ENCODE measurements at regions not wholly inside any gene's neighbourhood (a gene's known extent, or its start where the extent isn't known, plus 50 kb on each side); places are given as distances from the start of the nearest gene placed in this dataset.

DNA sequence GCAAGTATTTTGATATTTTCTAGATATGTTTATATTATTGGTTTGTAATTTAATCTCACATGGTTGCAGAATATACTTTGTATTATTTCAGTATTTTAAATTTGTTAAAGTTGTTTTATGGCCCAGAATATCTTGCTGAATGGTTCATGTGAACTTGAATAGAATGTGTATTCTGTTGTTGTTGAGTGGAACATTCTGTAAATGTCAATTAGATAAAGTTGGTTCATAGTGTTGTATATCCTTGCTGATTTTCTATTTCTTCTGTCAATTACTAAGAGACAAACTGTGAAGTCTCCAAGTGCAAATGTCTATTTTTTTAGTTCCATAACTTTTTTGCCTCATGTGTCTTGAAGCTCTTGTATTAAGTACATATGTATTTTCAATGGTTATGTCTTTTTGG is 411.7 kb downstream of the NPIPA7 start:
- H3K4me3 Mint-ChIP-seq (ENCODE audit: unreplicated experiment): no peak overlapping the region
- no peak overlapping the region for H3K27ac Mint-ChIP-seq (ENCODE audit: unreplicated experiment)
- Histone ChIP-seq H3K9me3 (ENCODE audit: insufficient read depth, low read depth, low read length) (peaks cover 2% of the 10 kb centered on the region), H4K20me1 (ENCODE audit: insufficient read depth, low read length) (no peaks in the 10 kb centered on the region), H3K4me3 (ENCODE audit: insufficient read depth, low read depth, low read length) (no peak overlapping the region), H3K9ac (ENCODE audit: low read length) (no peak overlapping the region), H3K36me3 (ENCODE audit: insufficient read depth, low read length) (no peaks in the 10 kb centered on the region), H3K27ac (ENCODE audit: low read depth, low read length) (no peak overlapping the region), H3K27me3 (ENCODE audit: insufficient read depth, low read length) (no peaks in the 10 kb centered on the region), H2AFZ (ENCODE audit: low read depth, low read length) (no peak overlapping the region), H3K79me2 (ENCODE audit: insufficient read depth, low read length) (no peaks in the 10 kb centered on the region), H3K4me1 (ENCODE audit: insufficient read depth, low read length) (no peaks in the 10 kb centered on the region), H3K4me2 (ENCODE audit: low read length) (no peak overlapping the region)
- H3K4me1 Mint-ChIP-seq (ENCODE audit: low read depth, unreplicated experiment): no peaks in the 10 kb centered on the region
- FAIRE-seq (no peak), DNase-seq (ENCODE audit: low read depth) (no peak)
- peaks cover 3% of the 10 kb centered on the region for H3K9me3 Mint-ChIP-seq (ENCODE audit: unreplicated experiment)
- peaks cover 18% of the 10 kb centered on the region for H3K27me3 Mint-ChIP-seq (ENCODE audit: low read depth, unreplicated experiment)
- H3K36me3 Mint-ChIP-seq (ENCODE audit: low read depth, unreplicated experiment): peaks cover 2% of the 10 kb centered on the region
- no peak for TF ChIP-seq EZH2 (IDR thresholded peaks at IDR 0.05; ENCODE audit: insufficient read depth, low read length)
- TF ChIP-seq, protein P1, sequence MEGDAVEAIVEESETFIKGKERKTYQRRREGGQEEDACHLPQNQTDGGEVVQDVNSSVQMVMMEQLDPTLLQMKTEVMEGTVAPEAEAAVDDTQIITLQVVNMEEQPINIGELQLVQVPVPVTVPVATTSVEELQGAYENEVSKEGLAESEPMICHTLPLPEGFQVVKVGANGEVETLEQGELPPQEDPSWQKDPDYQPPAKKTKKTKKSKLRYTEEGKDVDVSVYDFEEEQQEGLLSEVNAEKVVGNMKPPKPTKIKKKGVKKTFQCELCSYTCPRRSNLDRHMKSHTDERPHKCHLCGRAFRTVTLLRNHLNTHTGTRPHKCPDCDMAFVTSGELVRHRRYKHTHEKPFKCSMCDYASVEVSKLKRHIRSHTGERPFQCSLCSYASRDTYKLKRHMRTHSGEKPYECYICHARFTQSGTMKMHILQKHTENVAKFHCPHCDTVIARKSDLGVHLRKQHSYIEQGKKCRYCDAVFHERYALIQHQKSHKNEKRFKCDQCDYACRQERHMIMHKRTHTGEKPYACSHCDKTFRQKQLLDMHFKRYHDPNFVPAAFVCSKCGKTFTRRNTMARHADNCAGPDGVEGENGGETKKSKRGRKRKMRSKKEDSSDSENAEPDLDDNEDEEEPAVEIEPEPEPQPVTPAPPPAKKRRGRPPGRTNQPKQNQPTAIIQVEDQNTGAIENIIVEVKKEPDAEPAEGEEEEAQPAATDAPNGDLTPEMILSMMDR (IDR thresholded peaks at IDR 0.05; ENCODE audit: insufficient read depth, low read depth, low read length): no peak

DNA sequence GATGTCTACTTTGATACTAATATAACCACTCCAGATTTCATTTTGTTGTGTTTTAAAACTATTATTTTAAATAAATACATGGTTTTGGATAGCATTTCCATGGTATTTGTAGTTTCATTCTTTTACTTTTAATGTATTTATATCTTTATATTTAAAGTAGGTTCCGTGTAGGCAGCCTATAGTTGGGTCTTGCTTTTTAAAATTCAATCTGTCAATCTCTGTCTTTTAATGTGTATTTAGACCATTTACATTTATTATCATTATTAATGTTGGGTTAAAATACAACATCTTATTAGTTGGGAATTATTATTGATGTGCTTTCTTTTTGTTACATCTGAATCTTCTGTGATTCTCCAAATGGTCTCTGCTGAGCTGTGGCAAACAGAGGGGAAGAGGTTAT is 412.1 kb downstream of the NPIPA7 start:
- Mint-ChIP-seq H3K4me1 (ENCODE audit: low read depth, unreplicated experiment) (no peaks in the 10 kb centered on the region), H3K27ac (ENCODE audit: unreplicated experiment) (no peak overlapping the region), H3K9me3 (ENCODE audit: unreplicated experiment) (peaks cover 3% of the 10 kb centered on the region), H3K4me3 (ENCODE audit: unreplicated experiment) (no peak overlapping the region), H3K36me3 (ENCODE audit: low read depth, unreplicated experiment) (peaks cover 2% of the 10 kb centered on the region), H3K27me3 (ENCODE audit: low read depth, unreplicated experiment) (peaks cover 22% of the 10 kb centered on the region)
- H4K20me1 ChIP-seq (ENCODE audit: insufficient read depth, low read length): no peaks in the 10 kb centered on the region
- H3K9ac ChIP-seq (ENCODE audit: low read length): no peak overlapping the region
- no peaks in the 10 kb centered on the region for H3K36me3 ChIP-seq (ENCODE audit: insufficient read depth, low read length)
- TF ChIP-seq, protein P1 (IDR thresholded peaks at IDR 0.05; ENCODE audit: insufficient read depth, low read depth, low read length): no peak
- no peak for TF ChIP-seq EZH2 (IDR thresholded peaks at IDR 0.05; ENCODE audit: insufficient read depth, low read length)
- H3K4me1 ChIP-seq (ENCODE audit: insufficient read depth, low read length): no peaks in the 10 kb centered on the region
- no peak overlapping the region for H3K4me2 ChIP-seq (ENCODE audit: low read length)
- no peak overlapping the region for H3K4me3 ChIP-seq (ENCODE audit: insufficient read depth, low read depth, low read length)
- no peak overlapping the region for H2AFZ ChIP-seq (ENCODE audit: low read depth, low read length)
- FAIRE-seq: no peak
- no peaks in the 10 kb centered on the region for H3K27me3 ChIP-seq (ENCODE audit: insufficient read depth, low read length)
- peaks cover 2% of the 10 kb centered on the region for H3K9me3 ChIP-seq (ENCODE audit: insufficient read depth, low read depth, low read length)
- no peak overlapping the region for H3K27ac ChIP-seq (ENCODE audit: low read depth, low read length)
- no peak for DNase-seq (ENCODE audit: low read depth)
- no peaks in the 10 kb centered on the region for H3K79me2 ChIP-seq (ENCODE audit: insufficient read depth, low read length)

DNA sequence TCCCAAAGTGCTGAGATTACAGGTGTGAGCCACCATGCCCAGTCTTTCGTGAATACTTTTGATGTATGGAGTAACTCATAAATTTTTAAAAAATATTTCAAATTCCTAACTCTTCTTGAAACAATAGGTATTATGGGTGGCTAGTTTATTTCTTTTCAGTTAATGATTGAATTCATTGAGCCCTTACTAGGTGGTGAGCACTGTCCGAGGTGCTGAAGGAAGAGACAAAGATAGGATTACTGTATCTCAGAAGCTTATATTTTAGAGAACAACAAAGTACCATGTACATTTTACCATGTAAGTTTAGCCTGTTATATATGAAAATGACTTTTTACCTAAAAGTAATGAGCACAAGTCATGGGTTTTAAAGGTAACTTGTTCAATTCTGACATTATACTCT is 418.3 kb downstream of the NPIPA7 start:
- FAIRE-seq (no peak), DNase-seq (ENCODE audit: low read depth) (no peak)
- Histone ChIP-seq H3K4me3 (ENCODE audit: insufficient read depth, low read depth, low read length) (no peak overlapping the region), H3K27ac (ENCODE audit: low read depth, low read length) (no peak overlapping the region), H3K36me3 (ENCODE audit: insufficient read depth, low read length) (no peaks in the 10 kb centered on the region), H3K79me2 (ENCODE audit: insufficient read depth, low read length) (no peaks in the 10 kb centered on the region), H4K20me1 (ENCODE audit: insufficient read depth, low read length) (no peaks in the 10 kb centered on the region), H3K9ac (ENCODE audit: low read length) (no peak overlapping the region), H3K4me2 (ENCODE audit: low read length) (no peak overlapping the region), H3K27me3 (ENCODE audit: insufficient read depth, low read length) (no peaks in the 10 kb centered on the region), H3K4me1 (ENCODE audit: insufficient read depth, low read length) (no peaks in the 10 kb centered on the region), H2AFZ (ENCODE audit: low read depth, low read length) (no peak overlapping the region), H3K9me3 (ENCODE audit: insufficient read depth, low read depth, low read length) (peaks cover 2% of the 10 kb centered on the region)
- peaks cover 2% of the 10 kb centered on the region for H3K36me3 Mint-ChIP-seq (ENCODE audit: low read depth, unreplicated experiment)
- TF ChIP-seq, protein P1 (IDR thresholded peaks at IDR 0.05; ENCODE audit: insufficient read depth, low read depth, low read length): no peak
- TF ChIP-seq EZH2 (IDR thresholded peaks at IDR 0.05; ENCODE audit: insufficient read depth, low read length): no peak
- no peak overlapping the region for H3K27ac Mint-ChIP-seq (ENCODE audit: unreplicated experiment)
- H3K9me3 Mint-ChIP-seq (ENCODE audit: unreplicated experiment): peaks cover 3% of the 10 kb centered on the region
- H3K27me3 Mint-ChIP-seq (ENCODE audit: low read depth, unreplicated experiment): peaks cover 44% of the 10 kb centered on the region
- H3K4me3 Mint-ChIP-seq (ENCODE audit: unreplicated experiment): no peak overlapping the region
- H3K4me1 Mint-ChIP-seq (ENCODE audit: low read depth, unreplicated experiment): no peaks in the 10 kb centered on the region

All from astrocyte (in vitro differentiated cells and primary cell).